Gastroesophageal sphincter (tissue), 3 donors: ENCODE measurements at regions not wholly inside any gene's neighbourhood (a gene's known extent, or its start where the extent isn't known, plus 50 kb on each side); places are given as distances from the start of the nearest gene placed in this dataset.

Experiments
- CTCF ChIP-seq, 4 experiments: fragments of 200-600 bp in 2 of 4; fragments of 450-650 bp in 2 of 4; sonication (generic) in 1 of 4; IDR thresholded peaks; one replicate each; pipeline ENCODE4 v1.5.1; 2017 to 2019; ENCODE audit warnings: antibody characterized with exemption in 4 of 4, mild to moderate bottlenecking in 2 of 4, moderate library complexity in 2 of 4
- POLR2A ChIP-seq, 2 donors: fragments of 450-650 bp; IDR thresholded peaks; one replicate each; pipeline ENCODE4 v1.6.1; 2017; ENCODE audit warnings: antibody characterized with exemption in 2 of 2, mild to moderate bottlenecking in 2 of 2, moderate library complexity in 1 of 2

GRCh38 chr7:27316311-27316710 is 73.7 kb downstream of the EVX1 start:
- TF ChIP-seq POLR2A (IDR thresholded peaks at IDR 0.05) (no peak), CTCF (IDR thresholded peaks at IDR 0.05) (no peak)
